GM23338 (cell line): ENCODE measurements at regions not wholly inside any gene's neighbourhood (a gene's known extent, or its start where the extent isn't known, plus 50 kb on each side); places are given as distances from the start of the nearest gene placed in this dataset.
"Not testable (repeated sequence)": the region's sequence is repeated elsewhere in the genome, so short reads cannot be mapped to it uniquely, and the experiment has no call there.

Experiments
- CREB1 ChIP-seq: fragments of 250-450 bp; sonication (Bioruptor Pico); IDR thresholded peaks from 2 replicates; pipeline ENCODE4 v1.5.0; 2020; ENCODE audit warnings: low read depth, mild to moderate bottlenecking, moderate library complexity
- EZH2phosphoT487 ChIP-seq: fragments of 200-600 bp; sonication (generic); IDR thresholded peaks from one replicate; pipeline ENCODE4 v1.8.1; 2018; ENCODE audit warnings: antibody characterized with exemption; ENCODE audit not compliant: unreplicated experiment
- POLR2AphosphoS5 ChIP-seq: IDR thresholded peaks from 2 replicates; pipeline ENCODE4 v1.6.1; 2016; ENCODE audit warnings: antibody characterized with exemption, low read depth
- ZNF114 ChIP-seq: fragments of 250-450 bp; sonication (Bioruptor Pico); IDR thresholded peaks from 2 replicates; pipeline ENCODE4 v1.5.0; 2020; ENCODE audit warnings: mild to moderate bottlenecking, moderate library complexity
- ZNF331 ChIP-seq: fragments of 250-450 bp; sonication (Bioruptor Pico); IDR thresholded peaks from 2 replicates; pipeline ENCODE4 v1.5.0; 2020; ENCODE audit warnings: low read depth, mild to moderate bottlenecking, moderate library complexity
- TF ChIP-seq, protein P1 (sequence below), 2 experiments: fragments of 200-600 bp in 1 of 2; sonication (generic) in 1 of 2; conservative IDR thresholded peaks; 2 replicates each; pipeline versions ENCODE4 v1.5.1 to v1.6.1; 2016 to 2017; ENCODE audit warnings: antibody characterized with exemption in 2 of 2, low read depth in 2 of 2, mild to moderate bottlenecking in 2 of 2, moderate library complexity in 1 of 2

DNA sequence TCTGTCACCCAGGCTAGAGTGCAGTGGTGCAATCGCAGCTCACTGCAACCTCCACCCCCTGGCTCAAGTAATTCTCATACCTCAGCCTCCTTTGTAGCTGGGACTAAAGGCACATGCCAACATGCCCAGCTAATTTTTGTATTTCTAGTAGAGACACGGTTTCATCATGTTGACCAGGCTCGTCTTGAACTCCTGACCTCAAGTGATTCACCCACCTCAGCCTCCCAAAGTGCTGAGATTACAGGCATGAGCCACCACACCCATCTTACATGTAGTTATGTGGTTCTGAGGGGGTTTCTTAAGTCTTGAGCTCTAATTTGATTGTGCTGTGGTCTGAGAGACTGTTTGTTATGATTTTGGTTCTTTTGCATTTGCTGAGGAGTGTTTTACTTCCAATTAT is 57.3 kb upstream of the USP15 start:
- TF ChIP-seq, protein P1, sequence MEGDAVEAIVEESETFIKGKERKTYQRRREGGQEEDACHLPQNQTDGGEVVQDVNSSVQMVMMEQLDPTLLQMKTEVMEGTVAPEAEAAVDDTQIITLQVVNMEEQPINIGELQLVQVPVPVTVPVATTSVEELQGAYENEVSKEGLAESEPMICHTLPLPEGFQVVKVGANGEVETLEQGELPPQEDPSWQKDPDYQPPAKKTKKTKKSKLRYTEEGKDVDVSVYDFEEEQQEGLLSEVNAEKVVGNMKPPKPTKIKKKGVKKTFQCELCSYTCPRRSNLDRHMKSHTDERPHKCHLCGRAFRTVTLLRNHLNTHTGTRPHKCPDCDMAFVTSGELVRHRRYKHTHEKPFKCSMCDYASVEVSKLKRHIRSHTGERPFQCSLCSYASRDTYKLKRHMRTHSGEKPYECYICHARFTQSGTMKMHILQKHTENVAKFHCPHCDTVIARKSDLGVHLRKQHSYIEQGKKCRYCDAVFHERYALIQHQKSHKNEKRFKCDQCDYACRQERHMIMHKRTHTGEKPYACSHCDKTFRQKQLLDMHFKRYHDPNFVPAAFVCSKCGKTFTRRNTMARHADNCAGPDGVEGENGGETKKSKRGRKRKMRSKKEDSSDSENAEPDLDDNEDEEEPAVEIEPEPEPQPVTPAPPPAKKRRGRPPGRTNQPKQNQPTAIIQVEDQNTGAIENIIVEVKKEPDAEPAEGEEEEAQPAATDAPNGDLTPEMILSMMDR (conservative IDR thresholded peaks at IDR 0.05; ENCODE audit: low read depth in 2 of 2) = not testable (repeated sequence)
- not testable (repeated sequence) for TF ChIP-seq EZH2phosphoT487; POLR2AphosphoS5; CREB1 (CRISPR knock-in tag); ZNF331 (CRISPR knock-in tag); ZNF114
